ENCODE measurements at regions not wholly inside any gene's neighbourhood (a gene's known extent, or its start where the extent isn't known, plus 50 kb on each side); places are given as distances from the start of the nearest gene placed in this dataset.

DNA sequence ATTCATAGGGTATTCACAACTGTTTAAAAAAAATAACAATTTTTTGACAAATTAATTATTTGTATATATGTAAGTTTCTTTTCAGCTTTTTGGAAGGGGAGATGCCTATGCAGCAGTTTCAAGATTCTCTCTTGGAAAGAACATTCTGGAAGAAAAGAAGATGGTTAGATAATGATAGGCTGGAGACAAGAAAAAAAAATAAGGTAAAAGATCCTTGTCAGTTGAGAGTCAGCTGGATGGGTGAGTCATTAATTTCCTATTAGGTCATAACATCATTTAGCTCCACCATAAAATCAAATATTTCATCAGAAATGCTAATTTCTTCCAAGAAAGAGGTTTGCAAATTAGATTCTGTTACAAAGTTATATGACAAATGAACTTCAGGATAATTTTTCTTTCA is 880.4 kb downstream of the EPHA7 start:
- TF ChIP-seq ZNF274 (IDR thresholded peaks at IDR 0.05; ENCODE audit: low read depth, low read length), result no peak
- TF ChIP-seq YY1 (IDR thresholded peaks at IDR 0.05; ENCODE audit: insufficient read depth, insufficient read length), result no peak
